ENCODE measurements at regions not wholly inside any gene's neighbourhood (a gene's known extent, or its start where the extent isn't known, plus 50 kb on each side); places are given as distances from the start of the nearest gene placed in this dataset.

DNA sequence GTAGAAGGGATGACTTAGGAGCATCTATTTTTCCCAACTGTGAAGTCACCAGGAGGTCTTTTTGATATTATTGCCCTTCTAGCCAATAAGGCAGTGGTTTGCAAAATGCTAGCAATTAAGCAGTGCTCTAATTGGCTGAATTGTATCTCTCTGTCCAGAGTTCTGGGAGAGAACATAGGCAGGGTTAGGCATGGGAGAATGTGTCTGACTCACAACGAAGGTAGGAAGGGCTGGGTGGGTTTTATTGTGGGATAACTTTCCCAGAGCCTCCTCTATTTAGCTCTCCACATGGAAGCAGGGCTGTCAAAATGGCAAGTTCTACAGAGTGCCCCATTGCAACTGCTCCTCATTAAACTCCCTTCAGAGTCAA, 415.9 kb upstream of the CADM1 start:
- TF ChIP-seq CTCF (IDR thresholded peaks at IDR 0.05; ENCODE audit: control extremely low read depth, extremely low read depth, low read depth, missing control alignments) = no peak
- DNase-seq (ENCODE audit: extremely low spot score) = no peak
- POLR2A ChIA-PET = interaction anchor here (1.9 kb wide), 1 partner anchor 10 kb away, joined by 11 read pairs; no protein-coding TSS in a partner anchor
- CTCF ChIA-PET = interaction anchor here (0.9 to 2.3 kb wide), 5 partner anchors 9 to 51 kb away, joined by 3 to 11 read pairs (median 7); no protein-coding TSS in a partner anchor

DNA sequence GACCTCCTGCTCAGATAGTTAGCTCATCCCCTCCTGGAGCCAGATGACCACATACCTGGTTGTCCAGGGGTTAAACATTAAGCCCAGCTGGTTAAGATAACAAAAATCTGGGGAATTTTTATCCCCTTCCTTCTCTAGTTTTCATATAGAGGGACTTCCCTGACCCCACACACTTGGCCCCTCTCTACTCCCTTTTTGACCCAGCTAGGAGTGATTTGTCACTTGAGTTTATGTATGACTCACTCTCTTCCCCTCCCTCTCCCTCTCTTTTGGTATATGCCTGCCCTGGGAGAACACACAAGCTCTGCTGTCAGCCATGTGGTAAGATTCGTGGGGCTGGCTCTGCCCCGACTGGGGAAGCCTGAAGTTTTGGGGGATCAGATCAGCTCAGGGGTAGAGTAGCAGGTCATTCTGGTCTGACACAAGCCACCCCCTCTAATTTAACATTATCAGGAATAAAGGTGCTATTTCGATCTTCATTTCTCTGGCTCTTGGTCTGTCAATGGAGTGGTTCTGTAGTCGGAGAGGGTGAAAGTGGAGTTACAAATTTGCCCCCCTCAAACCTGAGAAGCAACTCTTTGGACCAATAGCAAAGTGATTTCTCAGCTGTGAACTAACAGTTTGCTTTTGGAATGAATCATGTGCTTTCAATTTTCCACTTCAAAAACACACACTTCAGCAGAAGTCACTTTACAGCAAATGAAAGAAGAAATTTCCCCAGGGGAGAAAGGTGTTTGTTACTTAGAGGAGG, 415.3 kb upstream of the CADM1 start:
- DNase-seq (ENCODE audit: extremely low spot score) = peak; percentile 42
- ChIA-PET POLR2A (interaction anchor here (1.9 kb wide), 1 partner anchor 11 kb away, joined by 11 read pairs; no protein-coding TSS in a partner anchor), CTCF (interaction anchor here (0.9 to 2.3 kb wide), 9 partner anchors 9 to 159 kb away, joined by 3 to 11 read pairs (median 3); no protein-coding TSS in a partner anchor)
- no peak for TF ChIP-seq CTCF (IDR thresholded peaks at IDR 0.05; ENCODE audit: control extremely low read depth, extremely low read depth, low read depth, missing control alignments)

- DNase-seq (ENCODE audit: extremely low spot score) = no peak
- no peak for TF ChIP-seq CTCF (IDR thresholded peaks at IDR 0.05; ENCODE audit: control extremely low read depth, extremely low read depth, low read depth, missing control alignments)
- CTCF ChIA-PET = interaction anchor here (0.9 to 3.3 kb wide), 8 partner anchors 10 to 160 kb away, joined by 3 to 12 read pairs (median 4); no protein-coding TSS in a partner anchor
- POLR2A ChIA-PET = interaction anchor here (1.9 kb wide), 1 partner anchor 12 kb away, joined by 11 read pairs; no protein-coding TSS in a partner anchor
Observed at GRCh38 chr11:115918576-115918975, 414.4 kb upstream of the CADM1 start.

DNA sequence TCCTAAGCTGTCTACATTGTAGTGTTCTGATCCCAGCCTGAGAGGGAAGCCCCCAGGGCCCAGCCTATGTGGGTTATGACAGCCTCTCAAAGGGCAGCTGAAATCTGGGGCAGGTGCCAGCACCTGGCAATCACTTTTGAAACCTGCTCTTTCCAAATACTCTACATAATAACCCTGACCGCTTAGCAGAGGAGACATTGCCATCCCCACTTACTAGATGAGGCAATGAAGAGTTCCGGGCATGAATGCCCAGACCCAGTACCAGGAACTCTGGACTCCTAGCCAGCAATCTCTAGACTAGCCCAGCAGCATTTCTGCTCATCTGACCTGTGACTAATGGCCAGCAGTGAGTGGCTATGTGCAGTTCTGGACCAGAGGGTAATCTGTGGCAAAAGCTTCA, 412.4 kb upstream of the CADM1 start:
- DNase-seq (ENCODE audit: extremely low spot score) = no peak
- ChIA-PET CTCF (interaction anchor here (1.0 to 3.3 kb wide), 3 partner anchors 10 to 48 kb away, joined by 4 to 12 read pairs (median 4); no protein-coding TSS in a partner anchor), POLR2A (no interaction called here)
- no peak for TF ChIP-seq CTCF (IDR thresholded peaks at IDR 0.05; ENCODE audit: control extremely low read depth, extremely low read depth, low read depth, missing control alignments)

DNA sequence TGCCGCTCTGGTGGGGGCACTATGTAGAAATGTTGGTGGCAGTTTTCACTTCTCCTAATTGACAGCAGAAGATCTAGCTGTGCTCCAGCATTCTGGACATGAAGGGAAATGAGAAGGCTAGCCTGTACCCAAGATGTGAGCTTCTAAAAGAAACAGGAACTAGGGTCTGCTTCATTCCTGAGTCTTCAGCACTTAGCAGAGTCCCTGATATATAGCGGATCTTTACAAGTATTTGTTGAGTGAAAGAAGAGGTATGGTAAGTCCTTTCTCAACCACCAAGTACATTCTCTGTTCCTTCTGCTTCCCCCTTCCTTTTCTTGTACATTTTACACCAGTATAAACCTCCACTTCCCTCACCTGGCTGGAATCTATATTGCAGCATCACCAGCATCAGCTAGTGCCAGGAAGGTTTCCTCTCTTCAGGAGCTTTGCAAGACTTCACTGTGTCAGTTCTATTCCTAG, 408.3 kb upstream of the CADM1 start:
- DNase-seq (ENCODE audit: extremely low spot score) = peak; percentile 29
- peak; percentile 40 for TF ChIP-seq CTCF (IDR thresholded peaks at IDR 0.05; ENCODE audit: control extremely low read depth, extremely low read depth, low read depth, missing control alignments)
- ChIA-PET POLR2A (no interaction called here), CTCF (interaction anchor here (0.7 to 4.4 kb wide), 7 partner anchors 10 to 578 kb away, joined by 3 to 25 read pairs (median 3); no protein-coding TSS in a partner anchor)

GRCh38 chr11:115911613-115912346, 407.6 kb upstream of the CADM1 start:
- CTCF ChIA-PET = interaction anchor here (0.7 to 4.4 kb wide), 5 partner anchors 10 to 42 kb away, joined by 3 to 25 read pairs (median 3); no protein-coding TSS in a partner anchor
- DNase-seq (ENCODE audit: extremely low spot score) = no peak
- TF ChIP-seq CTCF (IDR thresholded peaks at IDR 0.05; ENCODE audit: control extremely low read depth, extremely low read depth, low read depth, missing control alignments) = no peak
- POLR2A ChIA-PET = no interaction called here

Measured in GM10248 (cell line).